ENCODE measurements at regions not wholly inside any gene's neighbourhood (a gene's known extent, or its start where the extent isn't known, plus 50 kb on each side); places are given as distances from the start of the nearest gene placed in this dataset.

DNA sequence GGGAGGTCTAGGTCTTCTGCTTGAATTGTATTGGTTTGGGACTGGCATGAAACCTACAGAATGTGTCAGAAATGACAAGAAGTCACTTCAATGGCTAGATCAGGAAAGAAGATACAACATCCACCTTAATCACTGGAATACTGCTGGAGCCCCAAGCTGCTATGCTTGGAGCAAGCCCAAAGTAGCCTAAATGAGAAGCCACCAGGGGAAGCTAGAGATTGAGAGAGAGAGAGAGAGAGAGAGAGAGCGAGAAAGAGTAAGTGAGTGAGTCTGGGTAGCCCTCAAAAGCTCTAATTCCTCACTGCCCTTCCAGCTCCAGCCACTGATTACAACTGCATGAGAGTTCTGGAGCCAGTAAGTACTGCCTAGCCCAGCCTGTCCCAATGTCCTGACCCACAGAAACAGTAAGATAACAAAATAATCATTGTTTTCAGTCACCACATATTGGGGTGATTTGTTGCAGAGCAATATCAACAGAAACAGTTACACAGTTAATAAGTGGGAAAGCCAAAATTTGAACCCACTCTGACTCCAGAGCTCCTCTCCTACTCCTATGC, 529.2 kb upstream of the GOLIM4 start:
- no peak for DNase-seq

DNA sequence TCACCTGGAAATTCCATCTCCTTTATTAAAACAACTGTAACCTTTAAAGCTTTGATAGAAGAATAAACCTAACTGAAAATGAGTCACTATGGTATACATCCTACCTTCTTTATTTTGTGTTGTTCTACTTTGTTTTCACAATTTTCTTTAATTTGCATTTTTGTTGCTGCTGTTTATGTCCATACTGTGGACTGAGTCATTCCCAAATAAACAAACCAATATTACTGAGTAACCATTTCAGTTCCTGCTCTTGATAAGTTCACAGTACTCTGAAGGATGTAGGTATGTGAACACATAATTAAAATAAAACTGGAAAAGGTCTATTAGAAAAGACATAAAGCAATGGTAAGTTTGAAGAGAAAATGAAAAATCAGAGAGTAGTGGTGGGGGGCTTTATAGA, 528.5 kb upstream of the GOLIM4 start:
- no peak for DNase-seq

GRCh38 chr3:168622795-168623194, 527.1 kb upstream of the GOLIM4 start:
- no peak for DNase-seq

DNA sequence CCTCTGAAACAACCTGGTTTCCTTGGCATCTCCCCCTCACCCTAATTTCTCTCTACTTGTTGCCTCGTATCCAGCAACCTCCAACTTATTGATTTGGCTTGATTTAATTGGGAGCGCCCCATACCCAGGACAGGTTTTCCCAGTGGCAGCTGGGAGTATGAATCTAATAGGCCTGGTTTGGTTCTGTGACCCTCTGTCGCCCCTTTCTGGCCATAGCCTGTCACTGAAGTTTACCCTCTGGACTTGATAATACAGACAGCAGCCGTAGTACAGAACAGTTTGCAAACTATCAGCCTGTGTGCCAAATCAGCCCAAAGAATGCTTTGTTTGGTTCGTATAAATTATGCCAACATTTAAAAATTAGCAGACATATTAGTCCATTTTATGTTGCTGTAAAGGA, 525.1 kb upstream of the GOLIM4 start:
- peak; percentile 45 for DNase-seq

DNA sequence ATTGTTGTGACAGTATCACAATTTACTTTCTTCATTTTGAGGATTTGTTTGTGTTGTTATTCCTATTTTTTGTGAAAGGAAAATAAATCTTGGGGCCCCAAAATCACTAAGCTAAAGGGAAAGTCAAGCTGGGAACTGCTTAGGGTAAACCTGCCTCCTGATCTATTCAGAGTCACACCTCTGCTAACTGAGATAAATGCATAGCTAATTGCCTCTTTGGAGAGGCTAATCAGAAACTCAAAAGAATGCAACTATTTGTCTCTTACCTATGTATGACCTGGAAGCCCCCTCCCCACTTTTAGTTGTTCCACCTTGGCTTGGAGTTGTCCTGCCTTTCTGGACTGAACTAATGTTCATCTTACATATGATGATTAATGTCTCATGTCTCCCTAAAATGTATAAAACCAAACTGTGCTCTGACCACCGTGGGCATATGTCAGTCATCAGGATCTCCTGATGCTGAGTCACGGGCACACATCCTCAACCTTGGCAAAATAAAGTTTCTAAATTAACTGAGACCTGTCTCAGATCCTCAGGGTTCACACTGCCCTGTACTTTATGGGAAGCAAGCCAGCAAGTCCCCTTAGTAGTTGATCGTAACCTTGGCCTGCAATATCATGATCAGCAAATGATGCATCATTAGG, 523.2 kb upstream of the GOLIM4 start:
- DNase-seq: no peak

- no peak for DNase-seq
Observed at GRCh38 chr3:168617658-168618057, 521.9 kb upstream of the GOLIM4 start.

- DNase-seq: peak; percentile 35
Observed at GRCh38 chr3:168616915-168617314, 521.2 kb upstream of the GOLIM4 start.

DNA sequence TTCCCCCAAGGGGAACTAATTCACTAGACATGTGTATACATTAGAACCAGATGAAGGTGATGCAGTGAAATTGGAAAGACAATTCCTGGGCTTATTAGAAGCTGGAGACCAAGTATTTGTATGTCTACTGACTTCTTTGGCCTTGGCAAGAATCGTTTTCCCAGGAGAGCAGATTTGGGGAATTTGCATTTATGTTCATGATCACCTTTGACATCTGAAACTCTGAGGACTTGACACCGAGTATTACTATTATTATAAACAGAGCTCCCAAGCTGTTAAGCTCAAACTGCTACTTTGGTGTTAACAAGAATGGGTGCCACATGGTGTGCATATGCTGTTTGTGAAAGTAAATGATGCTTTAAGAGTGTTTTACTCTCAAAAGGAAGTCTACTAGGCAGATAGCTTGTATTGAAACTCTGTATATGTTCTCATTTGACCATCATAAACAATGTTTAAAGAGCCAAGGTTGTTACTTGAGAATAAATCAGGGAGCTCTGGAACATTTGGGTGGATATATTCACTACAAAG, 519.8 kb upstream of the GOLIM4 start:
- no peak for DNase-seq

GRCh38 chr3:168613151-168613550, 517.4 kb upstream of the GOLIM4 start:
- DNase-seq: no peak

GRCh38 chr3:168612671-168613070, 516.9 kb upstream of the GOLIM4 start:
- DNase-seq: no peak

DNA sequence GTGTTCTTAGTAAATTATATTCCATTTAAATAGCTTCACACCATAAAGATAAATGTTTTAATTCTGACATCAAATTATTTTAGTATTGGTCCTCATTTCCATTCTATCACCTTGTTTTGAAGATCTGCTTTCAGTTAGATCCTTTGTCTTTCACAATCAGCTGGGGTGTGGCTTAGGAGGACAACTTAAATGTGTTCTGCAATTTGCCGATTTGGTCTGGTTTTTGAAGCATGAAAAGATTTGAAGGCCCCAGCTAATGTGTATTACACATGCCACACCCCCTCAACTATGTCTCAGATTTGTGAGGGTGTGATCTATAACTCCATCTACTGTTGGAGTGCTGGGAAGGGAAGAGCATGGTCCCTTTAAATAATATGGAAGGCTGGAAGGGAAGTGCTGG, 516.1 kb upstream of the GOLIM4 start:
- DNase-seq: no peak

DNA sequence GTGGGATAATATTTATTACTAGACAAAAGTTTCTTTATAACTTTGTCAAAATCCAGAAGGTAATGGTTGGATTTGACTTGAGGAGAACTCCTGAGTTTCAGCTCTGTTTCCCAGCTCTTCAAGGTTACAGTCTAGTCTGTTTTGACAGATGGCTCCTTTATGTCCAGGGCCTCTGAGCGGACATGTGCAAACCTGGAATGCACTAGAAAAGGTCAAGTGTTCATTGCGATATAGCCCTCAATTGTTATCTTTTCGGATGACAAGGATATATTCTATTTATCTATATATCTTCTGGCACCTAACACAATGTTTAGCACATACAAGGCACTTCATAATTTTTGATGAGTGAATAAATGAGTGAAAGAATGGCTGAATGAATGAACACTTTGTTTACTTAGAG, 513.2 kb upstream of the GOLIM4 start:
- DNase-seq: no peak

- DNase-seq: no peak
Observed at GRCh38 chr3:168604767-168605166, 509.0 kb upstream of the GOLIM4 start.

- DNase-seq: no peak
Observed at GRCh38 chr3:168598250-168598649, 502.5 kb upstream of the GOLIM4 start.

- no peak for DNase-seq
Observed at GRCh38 chr3:168596175-168596823, 500.6 kb upstream of the GOLIM4 start.

- no peak for DNase-seq
Observed at GRCh38 chr3:168591587-168591986, 495.9 kb upstream of the GOLIM4 start.

DNA sequence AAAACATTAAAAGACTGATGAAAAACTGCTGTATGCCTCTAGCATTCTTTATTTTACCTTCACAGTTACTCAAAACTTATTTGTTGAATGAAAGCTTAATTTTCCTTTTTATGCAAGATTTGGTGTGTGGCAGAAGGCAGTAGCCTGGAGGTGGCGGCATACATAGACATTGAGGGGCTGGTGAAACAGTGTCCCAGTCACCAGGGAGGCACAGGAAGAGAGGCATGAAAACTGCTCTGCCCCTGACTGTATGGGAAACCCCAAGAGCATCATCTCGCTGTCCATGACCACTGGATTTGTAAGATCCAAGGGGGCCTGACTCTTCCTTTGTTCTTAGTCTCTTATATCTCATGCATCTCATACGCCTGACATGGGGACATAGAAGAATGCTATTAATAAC, 493.7 kb upstream of the GOLIM4 start:
- DNase-seq: no peak

- DNase-seq: no peak
Observed at GRCh38 chr3:168585544-168585943, 489.8 kb upstream of the GOLIM4 start.

DNA sequence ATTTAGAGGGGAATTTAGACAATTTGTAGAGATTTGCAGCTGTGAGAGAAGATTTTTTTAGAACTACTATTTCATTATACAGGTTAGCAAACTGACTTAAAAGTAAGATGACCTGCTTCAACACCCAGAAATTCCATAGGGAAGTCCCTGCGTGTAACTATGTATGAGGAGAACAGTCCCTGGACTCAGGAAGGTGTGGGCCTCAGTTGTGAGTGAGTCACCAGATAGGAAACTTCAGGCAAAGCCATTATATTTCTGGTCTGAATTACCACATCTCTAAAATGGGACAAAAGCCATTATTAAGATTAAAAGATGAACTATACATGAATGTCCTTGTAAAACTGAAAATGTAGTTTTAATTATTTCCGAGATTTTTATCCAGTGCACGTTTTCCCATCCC, 488.3 kb upstream of the GOLIM4 start:
- no peak for DNase-seq

DNA sequence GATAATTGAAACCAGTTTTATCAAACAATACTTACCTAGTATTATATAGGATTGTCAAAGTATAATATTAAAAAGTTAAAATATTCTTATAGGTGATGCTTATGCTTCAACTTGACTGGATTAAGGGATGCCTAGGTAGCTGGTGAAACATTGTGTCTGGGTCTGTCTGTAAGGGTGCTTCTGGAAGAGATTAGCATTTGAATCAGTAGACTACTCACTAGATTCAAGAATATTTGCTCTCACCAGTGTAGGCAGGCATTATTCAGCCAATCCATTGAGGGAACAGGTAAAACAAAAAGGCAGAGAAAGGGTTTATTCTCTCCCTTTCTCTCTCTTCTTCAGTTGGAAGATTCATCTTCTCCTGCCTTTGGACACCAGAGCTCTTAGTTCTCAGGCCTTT, 486.8 kb upstream of the GOLIM4 start:
- no peak for DNase-seq

- no peak for DNase-seq
Observed at GRCh38 chr3:168581771-168582225, 486.1 kb upstream of the GOLIM4 start.

DNA sequence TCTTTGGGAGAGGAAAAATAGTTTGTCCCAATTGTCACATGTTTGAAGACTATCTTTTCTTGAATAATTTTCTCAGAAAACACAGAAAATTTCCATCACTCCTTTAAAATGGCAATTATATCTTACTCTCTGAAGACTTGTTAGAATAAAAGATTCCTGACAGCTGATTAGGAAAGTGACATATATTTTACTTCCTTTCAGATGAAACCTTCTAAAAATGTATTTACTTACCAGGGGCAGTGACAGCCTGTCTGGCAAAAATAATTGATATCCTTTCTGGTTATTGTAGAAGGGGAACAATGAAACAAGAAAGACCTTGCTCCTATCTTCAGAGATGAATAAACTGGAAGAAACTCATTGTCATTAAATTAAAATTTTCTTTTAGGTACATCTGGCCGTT, 483.3 kb upstream of the GOLIM4 start:
- no peak for DNase-seq

GRCh38 chr3:168575750-168576149, 480.0 kb upstream of the GOLIM4 start:
- no peak for DNase-seq

GRCh38 chr3:168574455-168575158, 478.9 kb upstream of the GOLIM4 start:
- DNase-seq: no peak

Data from NCI-H1105 treated with DMSO at 0.1 percent for 48 hours (cell line).